Fibroblast of lung (primary cell): ENCODE measurements at regions not wholly inside any gene's neighbourhood (a gene's known extent, or its start where the extent isn't known, plus 50 kb on each side); places are given as distances from the start of the nearest gene placed in this dataset.
A peak's percentile ranks its signal among the peaks of the same experiment; 100 is the strongest.
"Not testable (repeated sequence)": the region's sequence is repeated elsewhere in the genome, so short reads cannot be mapped to it uniquely, and the experiment has no call there.

Source experiments
- DNase-seq, 2 donors: peaks; one replicate each; pipeline versions ENCODE4 v3.0.0 to v3.0.0-alpha.2; 2010; ENCODE audit warnings: low read depth in 2 of 2
- H2AFZ ChIP-seq: 2 replicates; pipeline ENCODE4 v1.5.1; 2012; ENCODE audit warnings: low read length, control low read depth, inconsistent platforms
- H3K27ac ChIP-seq: 2 replicates; pipeline ENCODE4 v1.5.1; 2011; ENCODE audit warnings: low read length, control low read depth; ENCODE audit not compliant: insufficient read depth
- H3K27me3 ChIP-seq: 2 replicates; pipeline ENCODE4 v1.5.1; 2011; ENCODE audit warnings: mild to moderate bottlenecking, low read length; ENCODE audit not compliant: control insufficient read depth, insufficient read depth
- H3K36me3 ChIP-seq: 2 replicates; pipeline ENCODE4 v1.5.1; 2011; ENCODE audit warnings: low read length; ENCODE audit not compliant: control insufficient read depth, insufficient read depth
- H3K4me1 ChIP-seq: 2 replicates; pipeline ENCODE4 v1.5.1; 2011; ENCODE audit warnings: low read length; ENCODE audit not compliant: control insufficient read depth, insufficient read depth; ENCODE audit errors: extremely low read depth
- H3K4me2 ChIP-seq: 2 replicates; pipeline ENCODE4 v1.5.1; 2011; ENCODE audit warnings: low read length, control low read depth; ENCODE audit not compliant: insufficient read depth; ENCODE audit errors: extremely low read depth
- H3K4me3 ChIP-seq, 4 experiments: fragments of 200-600 bp in 1 of 4; sonication (generic) in 1 of 4; replicated peaks in 1 of 4; 2 replicates each; pipeline ENCODE4 v1.5.1; 2011 to 2016; ENCODE audit warnings: low read length in 4 of 4, low read depth in 3 of 4, mild to moderate bottlenecking in 3 of 4, control low read depth in 2 of 4, inconsistent platforms in 1 of 4, mixed read lengths in 1 of 4; ENCODE audit not compliant: insufficient read depth in 1 of 4; ENCODE audit errors: control extremely low read depth in 1 of 4
- H3K79me2 ChIP-seq: 2 replicates; pipeline ENCODE4 v1.5.1; 2012; ENCODE audit warnings: mild to moderate bottlenecking, low read length, inconsistent platforms; ENCODE audit not compliant: control insufficient read depth, insufficient read depth
- H3K9ac ChIP-seq: 2 replicates; pipeline ENCODE4 v1.5.1; 2011; ENCODE audit warnings: mild to moderate bottlenecking, low read length, control low read depth; ENCODE audit not compliant: insufficient read depth
- H3K9me3 ChIP-seq: 2 replicates; pipeline ENCODE4 v1.5.1; 2012; ENCODE audit warnings: low read depth, low read length; ENCODE audit not compliant: control insufficient read depth, insufficient read depth
- H4K20me1 ChIP-seq: 2 replicates; pipeline ENCODE4 v1.5.1; 2011; ENCODE audit warnings: low read length; ENCODE audit not compliant: control insufficient read depth, insufficient read depth; ENCODE audit errors: extremely low read depth
- EZH2 ChIP-seq: IDR thresholded peaks from 2 replicates; pipeline ENCODE4 v1.5.1; 2012; ENCODE audit warnings: low read length, control low read depth, mild to moderate bottlenecking; ENCODE audit errors: missing control alignments
- TF ChIP-seq, protein P1 (sequence below), 2 donors: IDR thresholded peaks in 1 of 2; conservative IDR thresholded peaks in 1 of 2; 1 replicate in 1 of 2; 2 replicates in 1 of 2; pipeline ENCODE4 v1.5.1; 2011 to 2012; ENCODE audit warnings: low read length in 2 of 2, control low read depth in 1 of 2, inconsistent platforms in 1 of 2, low read depth in 1 of 2, mild to moderate bottlenecking in 1 of 2

GRCh38 chr5:104890767-104891166 lies 1328.2 kb upstream of the NUDT12 start:
- Histone ChIP-seq H4K20me1 (no peaks in the 10 kb centered on the region), H3K4me2 (no peak overlapping the region), H3K9ac (no peak overlapping the region), H3K4me1 (no peaks in the 10 kb centered on the region), H3K79me2 (no peaks in the 10 kb centered on the region), H3K9me3 (no peaks in the 10 kb centered on the region), H2AFZ (no peak overlapping the region), H3K27me3 (no peaks in the 10 kb centered on the region), H3K4me3 (no peak overlapping the region), H3K27ac (no peak overlapping the region), H3K36me3 (no peaks in the 10 kb centered on the region)
- TF ChIP-seq, protein P1, sequence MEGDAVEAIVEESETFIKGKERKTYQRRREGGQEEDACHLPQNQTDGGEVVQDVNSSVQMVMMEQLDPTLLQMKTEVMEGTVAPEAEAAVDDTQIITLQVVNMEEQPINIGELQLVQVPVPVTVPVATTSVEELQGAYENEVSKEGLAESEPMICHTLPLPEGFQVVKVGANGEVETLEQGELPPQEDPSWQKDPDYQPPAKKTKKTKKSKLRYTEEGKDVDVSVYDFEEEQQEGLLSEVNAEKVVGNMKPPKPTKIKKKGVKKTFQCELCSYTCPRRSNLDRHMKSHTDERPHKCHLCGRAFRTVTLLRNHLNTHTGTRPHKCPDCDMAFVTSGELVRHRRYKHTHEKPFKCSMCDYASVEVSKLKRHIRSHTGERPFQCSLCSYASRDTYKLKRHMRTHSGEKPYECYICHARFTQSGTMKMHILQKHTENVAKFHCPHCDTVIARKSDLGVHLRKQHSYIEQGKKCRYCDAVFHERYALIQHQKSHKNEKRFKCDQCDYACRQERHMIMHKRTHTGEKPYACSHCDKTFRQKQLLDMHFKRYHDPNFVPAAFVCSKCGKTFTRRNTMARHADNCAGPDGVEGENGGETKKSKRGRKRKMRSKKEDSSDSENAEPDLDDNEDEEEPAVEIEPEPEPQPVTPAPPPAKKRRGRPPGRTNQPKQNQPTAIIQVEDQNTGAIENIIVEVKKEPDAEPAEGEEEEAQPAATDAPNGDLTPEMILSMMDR (conservative IDR thresholded peaks at IDR 0.05 in 1 of 2, IDR thresholded peaks at IDR 0.05 in 1 of 2; ENCODE audit: low read depth in 1 of 2, low read length in 2 of 2), result no peak
- TF ChIP-seq EZH2, result no peak
- DNase-seq, result no peak

- no peaks in the 10 kb centered on the region for H3K27me3 ChIP-seq
- no peak overlapping the region for H3K9ac ChIP-seq
- H3K79me2 ChIP-seq, result no peaks in the 10 kb centered on the region
- H3K4me2 ChIP-seq, result no peak overlapping the region
- H2AFZ ChIP-seq, result no peak overlapping the region
- no peak for TF ChIP-seq EZH2
- TF ChIP-seq, protein P1 (conservative IDR thresholded peaks at IDR 0.05 in 1 of 2, IDR thresholded peaks at IDR 0.05 in 1 of 2; ENCODE audit: low read depth in 1 of 2, low read length in 2 of 2), result no peak
- peak; percentile 0 to 63 for DNase-seq
- H3K4me1 ChIP-seq, result no peaks in the 10 kb centered on the region
- no peaks in the 10 kb centered on the region for H4K20me1 ChIP-seq
- no peaks in the 10 kb centered on the region for H3K9me3 ChIP-seq
- no peak overlapping the region for H3K4me3 ChIP-seq
- no peak overlapping the region for H3K27ac ChIP-seq
- H3K36me3 ChIP-seq, result no peaks in the 10 kb centered on the region
Observed at GRCh38 chr5:104859437-104859836, 1296.8 kb upstream of the NUDT12 start.

- not testable (repeated sequence) for DNase-seq, H4K20me1 ChIP-seq, H3K9me3 ChIP-seq, H3K79me2 ChIP-seq, H3K4me1 ChIP-seq, H3K4me2 ChIP-seq, H3K27ac ChIP-seq, H3K4me3 ChIP-seq, H3K27me3 ChIP-seq, H2AFZ ChIP-seq, H3K36me3 ChIP-seq, H3K9ac ChIP-seq
Observed at GRCh38 chr5:104852099-104852498, 1289.5 kb upstream of the NUDT12 start.
